Vagina (tissue), 2 donors: ENCODE measurements at regions not wholly inside any gene's neighbourhood (a gene's known extent, or its start where the extent isn't known, plus 50 kb on each side); places are given as distances from the start of the nearest gene placed in this dataset.

Experiments
- POLR2A ChIP-seq, 2 donors: fragments of 450-650 bp; IDR thresholded peaks; one replicate each; pipeline ENCODE4 v1.6.1; 2017; ENCODE audit warnings: antibody characterized with exemption in 2 of 2, mild to moderate bottlenecking in 2 of 2, moderate library complexity in 2 of 2
- TF ChIP-seq, protein P1 (sequence below), 3 experiments: fragments of 450-650 bp in 2 of 3; fragments of 200-600 bp in 1 of 3; sonication (generic) in 1 of 3; IDR thresholded peaks; one replicate each; pipeline ENCODE4 v1.5.1; 2017 to 2019; ENCODE audit warnings: antibody characterized with exemption in 3 of 3, mild to moderate bottlenecking in 2 of 3, moderate library complexity in 2 of 3

DNA sequence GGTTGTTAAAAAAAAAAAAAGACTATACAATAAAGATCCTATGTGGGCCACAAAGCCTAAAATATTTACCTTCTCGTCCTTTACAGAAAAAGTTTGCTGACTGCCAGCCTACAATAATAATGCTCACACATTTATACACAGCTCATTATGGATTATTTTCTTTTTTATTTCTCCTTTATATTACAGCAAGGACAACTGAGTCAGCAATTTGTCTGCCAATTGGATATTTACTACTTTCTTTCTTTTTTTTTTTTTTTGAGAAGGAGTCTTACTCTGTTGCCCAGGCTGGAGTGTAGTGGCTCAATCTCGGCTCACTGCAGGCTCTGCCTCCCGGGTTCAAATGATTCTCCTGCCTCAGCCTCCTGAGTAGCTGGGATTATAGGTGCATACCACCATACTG is 142.2 kb downstream of the EBLN2 start:
- TF ChIP-seq, protein P1, sequence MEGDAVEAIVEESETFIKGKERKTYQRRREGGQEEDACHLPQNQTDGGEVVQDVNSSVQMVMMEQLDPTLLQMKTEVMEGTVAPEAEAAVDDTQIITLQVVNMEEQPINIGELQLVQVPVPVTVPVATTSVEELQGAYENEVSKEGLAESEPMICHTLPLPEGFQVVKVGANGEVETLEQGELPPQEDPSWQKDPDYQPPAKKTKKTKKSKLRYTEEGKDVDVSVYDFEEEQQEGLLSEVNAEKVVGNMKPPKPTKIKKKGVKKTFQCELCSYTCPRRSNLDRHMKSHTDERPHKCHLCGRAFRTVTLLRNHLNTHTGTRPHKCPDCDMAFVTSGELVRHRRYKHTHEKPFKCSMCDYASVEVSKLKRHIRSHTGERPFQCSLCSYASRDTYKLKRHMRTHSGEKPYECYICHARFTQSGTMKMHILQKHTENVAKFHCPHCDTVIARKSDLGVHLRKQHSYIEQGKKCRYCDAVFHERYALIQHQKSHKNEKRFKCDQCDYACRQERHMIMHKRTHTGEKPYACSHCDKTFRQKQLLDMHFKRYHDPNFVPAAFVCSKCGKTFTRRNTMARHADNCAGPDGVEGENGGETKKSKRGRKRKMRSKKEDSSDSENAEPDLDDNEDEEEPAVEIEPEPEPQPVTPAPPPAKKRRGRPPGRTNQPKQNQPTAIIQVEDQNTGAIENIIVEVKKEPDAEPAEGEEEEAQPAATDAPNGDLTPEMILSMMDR (IDR thresholded peaks at IDR 0.05) = no peak
- TF ChIP-seq POLR2A (IDR thresholded peaks at IDR 0.05) = no peak
